ENCODE measurements at regions not wholly inside any gene's neighbourhood (a gene's known extent, or its start where the extent isn't known, plus 50 kb on each side); places are given as distances from the start of the nearest gene placed in this dataset.

DNA sequence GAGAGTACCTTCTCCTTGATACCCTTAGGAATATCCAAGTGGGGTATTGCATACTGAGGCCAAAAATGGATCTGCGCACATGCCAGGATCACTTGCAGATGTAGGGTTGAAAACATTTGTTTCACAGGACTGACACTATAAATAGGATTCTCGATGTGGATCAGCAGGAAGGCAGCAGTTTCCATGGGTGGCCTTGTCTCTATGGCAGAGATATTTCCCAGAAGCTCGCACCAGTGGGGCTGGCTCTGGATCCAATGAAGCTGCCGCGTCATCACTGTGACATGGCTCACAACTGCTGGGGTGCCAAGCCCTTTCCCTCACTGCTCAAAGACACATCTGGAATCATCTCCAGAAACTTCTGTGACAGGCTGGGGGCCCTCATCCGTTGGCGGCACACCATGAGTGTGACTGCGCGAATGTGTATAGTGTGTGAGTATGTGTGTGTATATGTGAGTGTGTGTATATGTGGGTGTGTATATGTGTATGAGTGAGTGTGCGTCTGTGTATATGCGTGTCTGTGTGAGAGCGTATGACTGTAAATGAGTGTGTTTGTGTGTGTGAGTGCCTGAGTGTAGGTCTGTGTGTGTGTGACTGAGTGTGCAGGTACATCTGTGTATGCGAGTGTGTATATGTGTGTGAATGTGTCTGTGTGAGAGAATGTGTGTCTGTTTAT, 182.5 kb downstream of the GAS1 start:
- no peak overlapping the region for H3K4me3 ChIP-seq (ENCODE audit: low read depth, low read length)
- no peak for TF ChIP-seq CTCF (IDR thresholded peaks at IDR 0.05; ENCODE audit: insufficient read depth, low read depth, low read length, missing control alignments)
- DNase-seq (ENCODE audit: low read depth) = no peak

GRCh38 chr9:86764221-86764624, 183.1 kb downstream of the GAS1 start:
- no peak for TF ChIP-seq CTCF (IDR thresholded peaks at IDR 0.05; ENCODE audit: insufficient read depth, low read depth, low read length, missing control alignments)
- no peak for DNase-seq (ENCODE audit: low read depth)
- no peak overlapping the region for H3K4me3 ChIP-seq (ENCODE audit: low read depth, low read length)

DNA sequence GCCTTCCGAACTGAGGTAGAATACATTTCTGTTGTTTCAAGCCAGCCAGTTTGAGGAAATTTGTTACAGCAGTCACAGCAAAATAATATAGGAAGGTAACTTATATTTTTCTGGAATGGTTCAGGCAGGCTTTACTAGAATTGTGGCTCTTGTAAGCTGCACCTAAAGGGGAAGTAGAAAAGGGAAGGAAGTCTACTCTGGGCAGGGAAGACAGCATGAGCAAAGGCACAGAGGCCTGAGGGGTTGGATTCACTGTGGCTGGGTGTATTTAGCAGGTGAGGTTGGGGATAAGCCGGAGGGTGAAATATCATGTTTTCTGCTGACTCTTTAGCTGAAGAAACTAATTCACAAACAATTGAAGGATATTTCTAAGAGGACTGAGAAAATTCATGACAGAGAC, 183.5 kb downstream of the GAS1 start:
- no peak for TF ChIP-seq CTCF (IDR thresholded peaks at IDR 0.05; ENCODE audit: insufficient read depth, low read depth, low read length, missing control alignments)
- no peak for DNase-seq (ENCODE audit: low read depth)
- no peak overlapping the region for H3K4me3 ChIP-seq (ENCODE audit: low read depth, low read length)

GRCh38 chr9:86757382-86757720, 190.0 kb downstream of the GAS1 start:
- DNase-seq (ENCODE audit: low read depth) = no peak
- no peak for TF ChIP-seq CTCF (IDR thresholded peaks at IDR 0.05; ENCODE audit: insufficient read depth, low read depth, low read length, missing control alignments)
- H3K4me3 ChIP-seq (ENCODE audit: low read depth, low read length) = no peak overlapping the region

GRCh38 chr9:86756576-86757381, 190.5 kb downstream of the GAS1 start:
- H3K4me3 ChIP-seq (ENCODE audit: low read depth, low read length) = no peak overlapping the region
- no peak for TF ChIP-seq CTCF (IDR thresholded peaks at IDR 0.05; ENCODE audit: insufficient read depth, low read depth, low read length, missing control alignments)

DNA sequence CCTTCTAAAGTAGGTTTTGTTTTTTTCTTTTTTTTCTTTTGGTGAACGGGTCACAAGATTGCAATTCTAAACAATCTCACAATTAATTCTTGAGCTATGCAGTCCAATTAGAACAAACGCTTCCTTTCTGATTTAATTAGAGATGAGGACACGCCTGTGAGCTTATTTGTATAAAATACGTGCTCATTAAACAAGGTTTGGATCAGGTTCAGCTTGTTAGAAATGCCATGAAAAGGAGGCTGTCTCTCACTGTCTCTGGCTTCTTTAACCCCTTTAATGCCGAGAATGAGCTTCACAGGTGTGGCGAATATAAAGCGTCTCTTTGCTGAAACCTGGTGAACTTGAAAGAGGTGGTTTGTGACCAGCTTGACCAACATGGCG, 191.8 kb downstream of the GAS1 start:
- no peak for DNase-seq (ENCODE audit: low read depth)
- TF ChIP-seq CTCF (IDR thresholded peaks at IDR 0.05; ENCODE audit: insufficient read depth, low read depth, low read length, missing control alignments) = no peak
- no peak overlapping the region for H3K4me3 ChIP-seq (ENCODE audit: low read depth, low read length)

More at GRCh38 chr9:86756576-86757381, 190.5 kb downstream of the GAS1 start:
- no peak for DNase-seq (ENCODE audit: low read depth)
